Loucy (cell line): ENCODE measurements at regions not wholly inside any gene's neighbourhood (a gene's known extent, or its start where the extent isn't known, plus 50 kb on each side); places are given as distances from the start of the nearest gene placed in this dataset.

ENCODE experiments used
- H2AFZ ChIP-seq: fragments of 200-600 bp; sonication (generic); 2 replicates; pipeline ENCODE4 v1.6.0; 2016; ENCODE audit warnings: antibody characterized with exemption, mild to moderate bottlenecking, low read length, moderate library complexity
- H3F3A ChIP-seq: fragments of 200-600 bp; 2 replicates; pipeline ENCODE4 v1.6.0; 2016; ENCODE audit warnings: antibody characterized with exemption, low read depth, mild to moderate bottlenecking
- H3K27me3 ChIP-seq: fragments of 200-600 bp; sonication (generic); 2 replicates; pipeline ENCODE4 v1.6.1; 2014; ENCODE audit warnings: low read length, mild to moderate bottlenecking; ENCODE audit not compliant: insufficient read depth, poor library complexity, severe bottlenecking
- H3K36me3 ChIP-seq: fragments of 200-600 bp; sonication (generic); 2 replicates; pipeline ENCODE4 v1.6.1; 2016; ENCODE audit warnings: low read length; ENCODE audit not compliant: insufficient read depth
- H3K4me1 ChIP-seq: fragments of 200-600 bp; sonication (generic); 2 replicates; pipeline ENCODE4 v1.5.1; 2014; ENCODE audit warnings: low read length, mild to moderate bottlenecking; ENCODE audit not compliant: insufficient read depth, poor library complexity, severe bottlenecking
- H3K4me2 ChIP-seq: fragments of 200-600 bp; sonication (generic); 2 replicates; pipeline ENCODE4 v1.6.0; 2014; ENCODE audit warnings: antibody characterized with exemption, low read length, low read depth, mild to moderate bottlenecking; ENCODE audit not compliant: poor library complexity, severe bottlenecking
- H3K4me3 ChIP-seq: fragments of 200-600 bp; sonication (generic); 2 replicates; pipeline ENCODE4 v1.5.1; 2014; ENCODE audit warnings: low read length, mild to moderate bottlenecking, mixed read lengths; ENCODE audit not compliant: poor library complexity, severe bottlenecking
- H3K79me2 ChIP-seq: fragments of 200-600 bp; sonication (generic); 2 replicates; pipeline ENCODE4 v1.6.1; 2014; ENCODE audit warnings: low read length; ENCODE audit not compliant: insufficient read depth
- H3K9ac ChIP-seq: fragments of 200-600 bp; sonication (generic); 2 replicates; pipeline ENCODE4 v1.6.0; 2014; ENCODE audit warnings: mild to moderate bottlenecking, low read depth, low read length, moderate library complexity; ENCODE audit not compliant: poor library complexity, severe bottlenecking
- H3K9me2 ChIP-seq: fragments of 200-600 bp; sonication (generic); replicated peaks from 2 replicates; pipeline ENCODE4 v1.6.1; 2016; ENCODE audit warnings: low read depth, low read length, mixed read lengths
- H3K9me3 ChIP-seq: fragments of 200-600 bp; sonication (generic); 2 replicates; pipeline ENCODE4 v1.6.1; 2014; ENCODE audit warnings: mild to moderate bottlenecking, antibody characterized with exemption, low read length, low read depth; ENCODE audit not compliant: insufficient read depth
- H4K20me1 ChIP-seq: fragments of 200-600 bp; sonication (generic); 2 replicates; pipeline ENCODE4 v1.6.0; 2014; ENCODE audit warnings: antibody characterized with exemption, low read length, mild to moderate bottlenecking; ENCODE audit not compliant: insufficient read depth, poor library complexity, severe bottlenecking
- EZH2phosphoT487 ChIP-seq: fragments of 200-600 bp; IDR thresholded peaks from 2 replicates; pipeline ENCODE4 v1.6.1; 2018; ENCODE audit warnings: antibody characterized with exemption, mild to moderate bottlenecking, moderate library complexity, borderline replicate concordance
- TF ChIP-seq, protein P1 (sequence below): fragments of 200-600 bp; sonication (generic); conservative IDR thresholded peaks from 2 replicates; pipeline ENCODE4 v1.5.1; 2014; ENCODE audit warnings: mild to moderate bottlenecking, antibody characterized with exemption, low read length

DNA sequence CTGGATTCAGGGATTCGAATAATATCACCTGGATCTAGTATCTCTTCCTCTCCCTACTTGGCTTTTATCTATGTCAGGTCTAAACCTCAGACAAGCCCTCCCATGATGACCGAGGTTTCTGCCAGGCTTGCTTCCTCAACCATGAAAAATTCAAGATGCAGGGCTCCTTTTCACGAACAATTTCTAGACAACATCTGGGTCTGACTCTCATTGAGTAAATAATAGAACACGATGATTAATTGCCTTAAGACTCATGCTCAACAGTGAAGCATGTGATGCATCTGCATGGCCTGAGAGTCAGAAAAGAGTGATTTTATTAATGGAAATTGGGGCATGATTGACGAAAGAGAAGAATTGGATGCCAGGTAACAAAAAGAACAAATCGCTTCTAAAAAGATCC, 277.2 kb upstream of the ZNF608 start:
- Histone ChIP-seq H3K9ac (no peak overlapping the region), H3K36me3 (no peaks in the 10 kb centered on the region), H3K9me2 (no peaks in the 10 kb centered on the region), H3K9me3 (no peaks in the 10 kb centered on the region), H3K27me3 (no peaks in the 10 kb centered on the region), H3K4me3 (no peak overlapping the region), H4K20me1 (no peaks in the 10 kb centered on the region), H3K4me1 (no peaks in the 10 kb centered on the region), H3K79me2 (no peaks in the 10 kb centered on the region), H3F3A (no peaks in the 10 kb centered on the region), H3K4me2 (no peak overlapping the region), H2AFZ (no peak overlapping the region)
- TF ChIP-seq, protein P1, sequence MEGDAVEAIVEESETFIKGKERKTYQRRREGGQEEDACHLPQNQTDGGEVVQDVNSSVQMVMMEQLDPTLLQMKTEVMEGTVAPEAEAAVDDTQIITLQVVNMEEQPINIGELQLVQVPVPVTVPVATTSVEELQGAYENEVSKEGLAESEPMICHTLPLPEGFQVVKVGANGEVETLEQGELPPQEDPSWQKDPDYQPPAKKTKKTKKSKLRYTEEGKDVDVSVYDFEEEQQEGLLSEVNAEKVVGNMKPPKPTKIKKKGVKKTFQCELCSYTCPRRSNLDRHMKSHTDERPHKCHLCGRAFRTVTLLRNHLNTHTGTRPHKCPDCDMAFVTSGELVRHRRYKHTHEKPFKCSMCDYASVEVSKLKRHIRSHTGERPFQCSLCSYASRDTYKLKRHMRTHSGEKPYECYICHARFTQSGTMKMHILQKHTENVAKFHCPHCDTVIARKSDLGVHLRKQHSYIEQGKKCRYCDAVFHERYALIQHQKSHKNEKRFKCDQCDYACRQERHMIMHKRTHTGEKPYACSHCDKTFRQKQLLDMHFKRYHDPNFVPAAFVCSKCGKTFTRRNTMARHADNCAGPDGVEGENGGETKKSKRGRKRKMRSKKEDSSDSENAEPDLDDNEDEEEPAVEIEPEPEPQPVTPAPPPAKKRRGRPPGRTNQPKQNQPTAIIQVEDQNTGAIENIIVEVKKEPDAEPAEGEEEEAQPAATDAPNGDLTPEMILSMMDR: no peak
- no peak for TF ChIP-seq EZH2phosphoT487

DNA sequence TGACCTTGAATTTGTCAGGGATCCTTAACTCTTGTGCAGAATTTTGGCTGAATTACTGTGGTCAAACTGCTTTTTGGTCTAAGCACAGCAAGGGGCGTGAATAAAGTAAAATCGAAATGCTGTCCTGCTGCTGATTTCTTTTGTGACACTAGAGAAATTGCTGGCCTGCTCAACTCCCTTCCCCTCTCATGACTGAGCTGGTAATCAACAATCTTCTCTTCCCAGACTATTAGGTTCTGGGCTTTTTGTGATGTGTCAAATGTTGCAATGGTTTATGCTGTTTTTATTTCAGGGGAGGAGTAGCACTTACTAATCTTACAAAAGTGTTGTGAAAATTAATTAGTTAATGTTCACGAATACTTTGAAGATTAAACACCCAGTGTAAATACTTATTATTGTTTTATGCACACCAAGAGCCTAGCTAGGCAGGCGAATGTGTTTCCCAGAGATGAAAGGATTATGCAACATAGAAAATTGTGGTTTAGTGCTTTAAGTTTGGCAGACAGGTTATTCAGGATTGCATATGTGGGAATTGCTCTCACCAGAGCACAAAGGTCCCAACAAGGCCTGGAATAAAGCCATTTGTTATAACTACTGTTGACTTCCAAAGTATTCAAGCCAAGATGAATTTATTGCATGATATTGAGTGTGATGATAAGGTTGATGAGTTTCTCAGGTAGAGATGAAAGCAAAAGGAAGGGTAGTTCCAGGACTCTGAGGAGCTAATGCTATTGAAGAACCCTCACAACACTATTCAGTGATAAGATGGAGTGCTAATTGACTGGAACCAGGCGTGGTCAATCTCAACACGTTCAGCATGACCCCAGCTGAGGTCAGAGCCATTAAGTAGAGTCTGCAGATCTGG, 280.7 kb upstream of the ZNF608 start:
- H3K4me3 ChIP-seq: no peak overlapping the region
- no peaks in the 10 kb centered on the region for H3F3A ChIP-seq
- H3K4me1 ChIP-seq: no peaks in the 10 kb centered on the region
- H3K9me2 ChIP-seq: no peaks in the 10 kb centered on the region
- no peak overlapping the region for H2AFZ ChIP-seq
- no peaks in the 10 kb centered on the region for H3K27me3 ChIP-seq
- no peak overlapping the region for H3K4me2 ChIP-seq
- no peaks in the 10 kb centered on the region for H3K9me3 ChIP-seq
- TF ChIP-seq, protein P1: no peak
- TF ChIP-seq EZH2phosphoT487: no peak
- H3K9ac ChIP-seq: no peak overlapping the region
- H3K79me2 ChIP-seq: no peaks in the 10 kb centered on the region
- H4K20me1 ChIP-seq: no peaks in the 10 kb centered on the region
- H3K36me3 ChIP-seq: no peaks in the 10 kb centered on the region

DNA sequence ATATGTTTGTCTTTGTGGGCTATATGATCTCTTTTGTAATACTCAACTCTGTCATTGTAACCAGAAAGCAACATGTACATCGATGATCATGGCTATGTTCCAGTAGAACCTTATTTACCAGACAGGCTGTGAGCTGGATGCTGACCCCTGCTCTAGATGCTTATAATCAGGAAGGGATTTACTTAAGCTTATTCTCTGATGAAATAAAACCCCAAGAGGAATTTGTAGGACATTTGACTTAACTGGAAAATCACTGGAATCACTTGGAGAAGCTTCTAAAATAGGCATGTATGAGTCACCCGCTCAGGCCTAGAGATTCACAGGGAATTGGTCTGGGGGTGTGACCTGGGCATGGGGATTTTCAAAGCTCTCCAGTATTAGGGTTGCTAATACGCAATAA, 285.8 kb upstream of the ZNF608 start:
- no peaks in the 10 kb centered on the region for H3K36me3 ChIP-seq
- H3F3A ChIP-seq: no peaks in the 10 kb centered on the region
- no peaks in the 10 kb centered on the region for H3K27me3 ChIP-seq
- H3K4me1 ChIP-seq: no peaks in the 10 kb centered on the region
- H3K9me2 ChIP-seq: no peaks in the 10 kb centered on the region
- H3K79me2 ChIP-seq: no peaks in the 10 kb centered on the region
- H2AFZ ChIP-seq: no peak overlapping the region
- H3K9ac ChIP-seq: no peak overlapping the region
- no peaks in the 10 kb centered on the region for H3K9me3 ChIP-seq
- TF ChIP-seq EZH2phosphoT487: no peak
- TF ChIP-seq, protein P1: no peak
- no peak overlapping the region for H3K4me2 ChIP-seq
- no peaks in the 10 kb centered on the region for H4K20me1 ChIP-seq
- H3K4me3 ChIP-seq: no peak overlapping the region
